Smooth muscle cell (in vitro differentiated cells): ENCODE measurements at regions not wholly inside any gene's neighbourhood (a gene's known extent, or its start where the extent isn't known, plus 50 kb on each side); places are given as distances from the start of the nearest gene placed in this dataset.
"Not testable (repeated sequence)": the region's sequence is repeated elsewhere in the genome, so short reads cannot be mapped to it uniquely, and the experiment has no call there.

Experiments
- DNase-seq: peaks from one replicate; lab custom pipeline; 2025; ENCODE audit not compliant: unreplicated experiment; lab: John Stamatoyannopoulos, UW
- H2AFZ ChIP-seq: fragments of 200-600 bp; sonication (generic); 2 replicates; pipeline ENCODE4 v1.6.0; 2016; ENCODE audit warnings: antibody characterized with exemption, low read depth, mild to moderate bottlenecking
- H3F3A ChIP-seq: fragments of 200-600 bp; sonication (generic); 2 replicates; pipeline ENCODE4 v1.6.0; 2017; ENCODE audit warnings: antibody characterized with exemption, low read depth
- H3K27ac ChIP-seq: fragments of 200-600 bp; sonication (generic); 2 replicates; pipeline ENCODE4 v1.5.1; 2016; ENCODE audit warnings: low read depth, mild to moderate bottlenecking
- H3K27me3 ChIP-seq: fragments of 200-600 bp; sonication (generic); 2 replicates; pipeline ENCODE4 v1.6.1; 2016; ENCODE audit warnings: low read depth, mild to moderate bottlenecking
- H3K36me3 ChIP-seq: fragments of 200-600 bp; sonication (generic); 2 replicates; pipeline ENCODE4 v1.5.1; 2016; ENCODE audit warnings: low read depth
- H3K4me1 ChIP-seq: fragments of 200-600 bp; sonication (generic); 2 replicates; pipeline ENCODE4 v1.5.1; 2016; ENCODE audit warnings: low read depth
- H3K4me2 ChIP-seq: fragments of 200-600 bp; sonication (generic); 2 replicates; pipeline ENCODE4 v1.6.0; 2016; ENCODE audit warnings: mild to moderate bottlenecking
- H3K4me3 ChIP-seq: fragments of 200-600 bp; sonication (generic); 2 replicates; pipeline ENCODE4 v1.5.1; 2016; ENCODE audit warnings: mild to moderate bottlenecking
- H3K79me2 ChIP-seq: fragments of 200-600 bp; sonication (generic); 2 replicates; pipeline ENCODE4 v1.6.0; 2016; ENCODE audit warnings: low read depth, mild to moderate bottlenecking
- H3K9ac ChIP-seq: fragments of 200-600 bp; sonication (generic); 2 replicates; pipeline ENCODE4 v1.6.0; 2016; ENCODE audit warnings: low read depth
- H3K9me3 ChIP-seq: fragments of 200-600 bp; sonication (generic); replicated peaks from 2 replicates; pipeline ENCODE4 v1.5.1; 2016; ENCODE audit warnings: low read depth
- H4K20me1 ChIP-seq: fragments of 200-600 bp; sonication (generic); 2 replicates; pipeline ENCODE4 v1.6.0; 2016; ENCODE audit warnings: low read depth
- WGBS: methylation state at CpG from one replicate; pipeline ENCODE4 v1.1.7; 2016; ENCODE audit warnings: low lambda C conversion rate; 5-methylcytosine and 5-hydroxymethylcytosine counted together
- TF ChIP-seq, protein P1 (sequence below): fragments of 200-600 bp; sonication (generic); IDR thresholded peaks from 2 replicates; pipeline ENCODE4 v1.5.1; 2017; ENCODE audit warnings: borderline replicate concordance, mild to moderate bottlenecking, antibody characterized with exemption; ENCODE audit not compliant: insufficient read depth, poor library complexity, severe bottlenecking

DNA sequence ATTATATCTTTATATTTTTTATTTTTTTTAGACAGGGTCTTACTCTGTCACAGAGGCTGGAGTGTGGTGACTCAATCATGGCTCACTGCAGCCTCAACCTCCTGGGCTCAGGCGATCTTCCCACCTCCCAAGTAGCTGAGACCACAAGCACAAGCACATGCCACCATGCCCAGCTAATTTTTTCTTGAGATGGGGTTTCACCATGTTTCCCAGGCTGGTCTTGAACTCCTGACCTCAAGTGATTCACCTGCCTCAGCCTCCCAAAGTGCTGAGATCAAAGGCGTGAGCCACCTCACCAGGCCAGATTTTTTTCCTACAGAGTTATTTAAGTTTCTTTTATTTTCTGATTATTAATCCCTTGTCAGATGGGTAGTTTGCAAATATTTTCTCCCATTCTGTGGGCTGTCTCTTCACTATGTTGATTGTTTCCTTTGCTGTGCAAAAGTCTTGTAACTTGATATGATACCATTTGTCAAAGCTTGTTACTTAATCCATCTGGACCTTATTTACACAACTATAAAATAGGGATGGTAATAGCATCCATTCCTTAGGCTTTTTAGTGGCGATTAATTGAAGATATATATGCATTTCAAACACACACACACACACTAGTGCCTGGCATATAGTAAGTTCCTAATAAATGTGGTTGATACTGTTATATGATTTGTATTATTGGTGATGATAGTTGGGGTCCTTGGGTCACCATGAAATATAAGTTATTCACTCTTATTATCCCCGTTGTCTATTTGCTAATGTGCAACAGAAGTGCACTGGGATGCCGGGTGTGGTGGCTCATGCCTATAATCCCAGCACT is 187.1 kb downstream of the BCAS1 start:
- Histone ChIP-seq H2AFZ (no peak overlapping the region), H3K36me3 (no peaks in the 10 kb centered on the region), H3K27me3 (no peaks in the 10 kb centered on the region), H3K4me1 (no peaks in the 10 kb centered on the region), H4K20me1 (no peaks in the 10 kb centered on the region), H3F3A (no peaks in the 10 kb centered on the region), H3K4me3 (no peak overlapping the region), H3K4me2 (no peak overlapping the region), H3K9me3 (no peaks in the 10 kb centered on the region), H3K79me2 (no peaks in the 10 kb centered on the region), H3K9ac (no peak overlapping the region), H3K27ac (no peak overlapping the region)
- WGBS, result 81% methylated on average over 5 of the region's 5 CpGs
- TF ChIP-seq, protein P1, sequence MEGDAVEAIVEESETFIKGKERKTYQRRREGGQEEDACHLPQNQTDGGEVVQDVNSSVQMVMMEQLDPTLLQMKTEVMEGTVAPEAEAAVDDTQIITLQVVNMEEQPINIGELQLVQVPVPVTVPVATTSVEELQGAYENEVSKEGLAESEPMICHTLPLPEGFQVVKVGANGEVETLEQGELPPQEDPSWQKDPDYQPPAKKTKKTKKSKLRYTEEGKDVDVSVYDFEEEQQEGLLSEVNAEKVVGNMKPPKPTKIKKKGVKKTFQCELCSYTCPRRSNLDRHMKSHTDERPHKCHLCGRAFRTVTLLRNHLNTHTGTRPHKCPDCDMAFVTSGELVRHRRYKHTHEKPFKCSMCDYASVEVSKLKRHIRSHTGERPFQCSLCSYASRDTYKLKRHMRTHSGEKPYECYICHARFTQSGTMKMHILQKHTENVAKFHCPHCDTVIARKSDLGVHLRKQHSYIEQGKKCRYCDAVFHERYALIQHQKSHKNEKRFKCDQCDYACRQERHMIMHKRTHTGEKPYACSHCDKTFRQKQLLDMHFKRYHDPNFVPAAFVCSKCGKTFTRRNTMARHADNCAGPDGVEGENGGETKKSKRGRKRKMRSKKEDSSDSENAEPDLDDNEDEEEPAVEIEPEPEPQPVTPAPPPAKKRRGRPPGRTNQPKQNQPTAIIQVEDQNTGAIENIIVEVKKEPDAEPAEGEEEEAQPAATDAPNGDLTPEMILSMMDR, result no peak
- no peak for DNase-seq

DNA sequence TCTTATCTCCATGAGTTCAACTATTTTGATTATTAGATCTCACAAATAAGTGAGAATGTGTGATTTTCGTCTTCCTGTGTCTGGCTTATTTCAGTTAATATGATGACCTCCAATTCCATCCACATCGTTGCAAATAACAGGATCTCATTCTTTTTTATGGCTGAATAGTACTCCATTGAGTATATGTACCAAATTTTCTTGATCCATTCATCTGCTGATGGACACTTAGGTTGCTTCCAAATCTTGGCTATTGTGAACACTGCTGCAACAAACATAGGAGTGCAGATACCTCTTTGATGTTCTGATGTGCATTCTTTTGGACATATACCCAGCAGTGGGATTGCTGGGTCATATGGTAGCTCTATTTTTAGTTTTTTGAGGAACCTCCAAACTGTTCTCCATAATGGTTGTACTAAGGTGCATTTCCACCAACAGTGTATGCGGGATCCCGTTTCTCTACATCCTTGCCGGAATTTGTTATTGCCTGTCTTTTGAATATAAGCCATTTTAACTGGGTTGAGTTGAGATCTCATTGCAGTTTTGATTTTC is 187.9 kb downstream of the BCAS1 start:
- not testable (repeated sequence) for H3K4me1 ChIP-seq, H3F3A ChIP-seq, DNase-seq, H3K9ac ChIP-seq, H3K36me3 ChIP-seq, H3K4me3 ChIP-seq, H4K20me1 ChIP-seq, H3K4me2 ChIP-seq, H3K27ac ChIP-seq, H2AFZ ChIP-seq, H3K79me2 ChIP-seq, H3K27me3 ChIP-seq, H3K9me3 ChIP-seq
- 96% methylated on average over 5 of the region's 5 CpGs for WGBS

DNA sequence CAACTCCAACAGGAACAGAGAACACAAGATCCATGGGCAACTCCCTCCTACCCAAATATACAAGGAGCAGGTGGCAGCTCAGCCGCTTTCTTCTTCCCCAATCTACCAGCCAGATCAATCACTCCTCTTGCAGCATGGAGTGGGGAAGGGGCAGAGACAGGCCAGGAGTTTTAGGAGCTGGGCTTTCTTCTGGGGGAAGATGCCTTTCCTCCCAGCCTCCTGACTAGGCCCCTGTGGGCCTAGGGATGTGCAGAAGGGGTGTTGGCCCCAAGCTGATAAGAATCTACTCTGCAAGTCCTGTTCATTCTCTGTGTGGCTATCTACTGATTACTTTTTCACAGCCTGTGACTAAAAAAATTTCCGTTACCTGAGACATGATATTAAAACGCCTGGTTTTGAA is 189.0 kb downstream of the BCAS1 start:
- Histone ChIP-seq H2AFZ (no peak overlapping the region), H3K4me1 (no peaks in the 10 kb centered on the region), H3K27ac (no peak overlapping the region), H4K20me1 (no peaks in the 10 kb centered on the region), H3K79me2 (no peaks in the 10 kb centered on the region), H3K36me3 (no peaks in the 10 kb centered on the region), H3K4me2 (no peak overlapping the region), H3F3A (no peaks in the 10 kb centered on the region), H3K9me3 (no peaks in the 10 kb centered on the region), H3K4me3 (no peak overlapping the region), H3K27me3 (no peaks in the 10 kb centered on the region), H3K9ac (no peak overlapping the region)
- TF ChIP-seq, protein P1, result no peak
- DNase-seq, result no peak
- 93% methylated on average over 3 of the region's 3 CpGs for WGBS

DNA sequence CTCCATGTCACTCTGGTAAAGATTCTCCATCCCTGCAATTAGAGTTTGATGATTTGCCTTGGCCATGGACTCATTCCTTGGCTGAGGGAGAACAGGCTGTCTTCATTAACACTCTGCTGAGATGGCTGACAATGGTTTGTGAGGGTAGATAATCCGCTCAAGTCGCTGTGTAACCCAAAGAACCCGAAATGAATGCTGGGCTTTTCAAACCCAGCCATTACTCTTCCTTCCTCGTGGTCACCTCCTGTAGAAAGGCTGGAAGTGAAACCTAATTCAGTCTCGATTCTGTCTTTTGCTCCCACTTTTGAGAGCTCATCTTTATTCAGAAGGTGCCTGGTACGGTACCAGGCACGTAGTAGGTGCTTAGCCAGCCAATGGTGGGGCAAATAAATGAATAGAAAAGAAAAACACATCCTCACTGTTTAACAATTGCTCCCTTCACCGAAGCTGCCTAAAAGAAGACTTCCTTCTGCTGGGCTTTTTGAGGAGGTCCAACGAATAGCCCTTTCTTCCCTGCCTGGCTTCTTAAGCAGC is 190.2 kb downstream of the BCAS1 start:
- 95% methylated on average over 9 of the region's 9 CpGs for WGBS
- H3K4me2 ChIP-seq, result no peak overlapping the region
- no peak overlapping the region for H2AFZ ChIP-seq
- no peaks in the 10 kb centered on the region for H4K20me1 ChIP-seq
- no peaks in the 10 kb centered on the region for H3K27me3 ChIP-seq
- no peaks in the 10 kb centered on the region for H3K9me3 ChIP-seq
- no peak overlapping the region for H3K9ac ChIP-seq
- no peak for DNase-seq
- H3K27ac ChIP-seq, result no peak overlapping the region
- no peaks in the 10 kb centered on the region for H3K4me1 ChIP-seq
- TF ChIP-seq, protein P1, result no peak
- H3K79me2 ChIP-seq, result no peaks in the 10 kb centered on the region
- H3K36me3 ChIP-seq, result no peaks in the 10 kb centered on the region
- H3K4me3 ChIP-seq, result no peak overlapping the region
- no peaks in the 10 kb centered on the region for H3F3A ChIP-seq
